Immature natural killer cell (primary cell): ENCODE measurements at regions not wholly inside any gene's neighbourhood (a gene's known extent, or its start where the extent isn't known, plus 50 kb on each side); places are given as distances from the start of the nearest gene placed in this dataset.

Experiments used
- DNase-seq, 3 donors: peaks; one replicate each; pipeline ENCODE4 v3.0.0; 2022; ENCODE audit warnings: mixed read lengths in 1 of 3
- H3K27ac Mint-ChIP-seq, 6 donors: one replicate each; pipeline ENCODE4 v1.8.0; 2020; ENCODE audit warnings: mixed read lengths in 6 of 6, mild to moderate bottlenecking in 5 of 6, inconsistent platforms in 4 of 6, moderate library complexity in 3 of 6
- H3K27me3 Mint-ChIP-seq, 3 donors: one replicate each; pipeline ENCODE4 v1.8.0; 2020 to 2021; ENCODE audit warnings: low read depth in 3 of 3, mild to moderate bottlenecking in 3 of 3, mixed read lengths in 3 of 3, moderate library complexity in 3 of 3, inconsistent platforms in 1 of 3
- H3K36me3 Mint-ChIP-seq, 3 donors: one replicate each; pipeline ENCODE4 v1.8.0; 2020; ENCODE audit warnings: mixed read lengths in 3 of 3, inconsistent platforms in 2 of 3, mild to moderate bottlenecking in 2 of 3
- H3K4me1 Mint-ChIP-seq, 2 donors: one replicate each; pipeline ENCODE4 v1.8.0; 2020; ENCODE audit warnings: inconsistent platforms in 2 of 2, mild to moderate bottlenecking in 2 of 2, mixed read lengths in 2 of 2, moderate library complexity in 1 of 2
- H3K4me3 Mint-ChIP-seq, 5 donors: one replicate each; pipeline ENCODE4 v1.8.0; 2020; ENCODE audit warnings: mild to moderate bottlenecking in 5 of 5, mixed read lengths in 5 of 5, inconsistent platforms in 3 of 5, moderate library complexity in 3 of 5
- H3K9me3 Mint-ChIP-seq, 6 donors: one replicate each; pipeline ENCODE4 v1.8.0; 2020; ENCODE audit warnings: mild to moderate bottlenecking in 6 of 6, mixed read lengths in 6 of 6, inconsistent platforms in 4 of 6, moderate library complexity in 3 of 6

DNA sequence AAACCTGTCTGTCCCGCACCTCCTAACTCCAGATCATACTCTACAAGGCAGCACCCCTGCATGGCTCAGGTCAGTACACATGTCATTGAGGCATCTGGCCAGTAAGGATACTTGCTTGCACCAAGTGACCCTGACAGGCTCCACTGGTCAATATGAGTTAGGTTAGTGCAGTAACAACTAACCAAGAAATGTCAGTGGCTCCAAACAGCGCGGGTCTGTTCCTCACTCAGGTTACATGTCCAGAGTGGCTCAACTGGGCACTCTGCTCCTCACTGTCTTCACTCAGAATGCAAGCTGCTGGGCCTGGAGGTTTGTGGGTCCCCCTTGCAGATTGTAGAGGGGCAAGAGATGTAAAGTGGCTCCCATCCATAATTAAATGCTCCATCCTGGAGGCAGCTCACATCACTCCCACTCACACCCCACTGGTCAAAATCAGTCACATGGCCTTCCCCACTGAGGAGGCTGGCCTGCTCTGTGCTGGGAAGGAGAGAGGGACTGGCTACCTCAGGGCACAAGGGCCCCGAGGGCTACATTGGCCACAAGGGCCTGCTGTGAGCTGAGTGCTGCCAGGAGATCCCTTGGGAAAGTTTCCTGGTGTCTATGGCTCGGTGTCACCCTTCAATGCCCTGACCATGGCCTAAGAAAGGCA, 109.1 kb upstream of the GDF10 start:
- H3K27ac Mint-ChIP-seq, result no peak overlapping the region
- no peaks in the 10 kb centered on the region for H3K36me3 Mint-ChIP-seq
- peaks cover 0 to 5% (median 0%) of the 10 kb centered on the region in 6 donors for H3K9me3 Mint-ChIP-seq
- H3K4me1 Mint-ChIP-seq, result no peaks in the 10 kb centered on the region
- no peak overlapping the region for H3K4me3 Mint-ChIP-seq
- DNase-seq, result no peak
- peaks cover 0 to 4% (median 4%) of the 10 kb centered on the region in 3 donors for H3K27me3 Mint-ChIP-seq

DNA sequence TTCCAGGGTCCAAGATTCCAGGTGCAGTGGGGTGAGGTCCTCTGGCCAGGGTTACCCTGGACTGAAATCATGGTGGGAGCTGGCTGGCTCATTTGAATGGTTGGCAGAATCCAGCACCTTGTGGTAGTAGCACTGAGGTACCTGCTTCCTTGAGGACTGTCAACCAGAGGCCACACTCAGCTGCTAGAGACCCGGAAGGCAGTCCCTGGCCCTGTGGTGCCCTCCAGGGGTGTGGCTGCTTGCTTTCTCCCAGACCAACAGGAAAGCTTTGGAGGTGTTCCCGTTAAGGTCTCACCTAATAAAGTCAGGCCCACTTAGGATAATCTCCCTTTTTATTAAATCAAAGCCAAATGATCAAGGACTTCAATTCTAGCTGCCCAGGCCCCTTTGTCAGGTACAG, 107.7 kb upstream of the GDF10 start:
- DNase-seq, result no peak
- peaks cover 0 to 7% (median 3%) of the 10 kb centered on the region in 3 donors for H3K27me3 Mint-ChIP-seq
- H3K4me3 Mint-ChIP-seq, result no peak overlapping the region
- no peak overlapping the region for H3K27ac Mint-ChIP-seq
- H3K9me3 Mint-ChIP-seq, result peaks cover 0 to 5% (median 0%) of the 10 kb centered on the region in 6 donors
- no peaks in the 10 kb centered on the region for H3K36me3 Mint-ChIP-seq
- H3K4me1 Mint-ChIP-seq, result no peaks in the 10 kb centered on the region

DNA sequence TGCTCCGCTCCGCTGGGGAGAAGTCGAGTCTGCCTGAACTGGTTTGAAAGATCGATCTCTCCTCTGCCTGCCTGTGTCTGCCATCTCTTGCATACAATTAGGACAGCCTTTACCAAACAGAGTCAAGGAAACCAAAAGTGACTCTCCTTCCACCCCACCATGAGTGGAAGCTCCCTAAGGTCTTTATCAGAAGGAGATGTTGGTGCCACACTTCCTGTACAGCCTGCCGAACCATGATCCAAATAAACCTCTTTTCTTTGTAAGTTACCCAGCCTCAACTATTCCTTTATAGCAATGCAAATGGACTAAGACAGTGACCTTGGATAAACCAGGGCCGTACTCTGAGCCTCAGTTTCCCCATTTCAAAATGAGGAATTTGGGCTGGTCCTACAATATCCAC, 106.3 kb upstream of the GDF10 start:
- H3K4me1 Mint-ChIP-seq, result no peaks in the 10 kb centered on the region
- H3K9me3 Mint-ChIP-seq, result peaks cover 0 to 5% (median 0%) of the 10 kb centered on the region in 6 donors
- H3K27ac Mint-ChIP-seq, result no peak overlapping the region
- H3K27me3 Mint-ChIP-seq, result peaks cover 0 to 5% (median 3%) of the 10 kb centered on the region in 3 donors
- no peak overlapping the region for H3K4me3 Mint-ChIP-seq
- H3K36me3 Mint-ChIP-seq, result no peaks in the 10 kb centered on the region
- DNase-seq, result no peak

DNA sequence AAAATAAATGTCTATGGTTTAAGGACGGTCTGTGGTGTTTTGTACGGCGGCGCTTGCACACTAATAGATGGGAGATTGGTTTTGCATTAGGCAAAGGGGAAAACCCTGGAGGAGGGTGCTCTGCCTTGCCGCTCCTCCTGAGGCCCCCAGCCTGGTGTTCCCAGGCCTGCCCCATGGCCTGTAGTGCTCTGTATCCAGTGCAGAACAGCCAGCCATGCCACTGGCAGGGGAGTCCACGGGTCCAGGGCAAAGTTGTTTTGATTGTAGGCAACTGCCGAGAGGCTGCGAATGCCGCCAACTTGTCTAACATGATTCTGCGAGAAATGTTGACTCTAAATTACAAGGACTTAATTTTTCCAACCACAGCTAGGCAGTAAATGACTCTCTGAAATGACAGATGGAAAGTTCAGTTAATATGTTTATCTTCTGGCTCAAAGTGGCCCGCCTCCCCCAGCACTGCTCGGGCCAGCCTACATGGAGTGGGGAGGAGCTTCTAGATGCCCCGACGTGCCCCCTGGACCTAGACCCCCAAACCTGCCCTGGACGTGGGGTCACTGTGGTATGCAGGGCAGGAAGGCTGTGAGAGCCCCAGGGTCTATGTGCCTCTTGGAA, 104.6 kb upstream of the GDF10 start:
- Mint-ChIP-seq H3K36me3 (no peaks in the 10 kb centered on the region), H3K27me3 (peaks cover 0 to 2% (median 0%) of the 10 kb centered on the region in 3 donors), H3K4me1 (no peaks in the 10 kb centered on the region), H3K4me3 (no peak overlapping the region), H3K9me3 (peaks cover 0 to 5% (median 0%) of the 10 kb centered on the region in 6 donors), H3K27ac (no peak overlapping the region)
- DNase-seq, result no peak

GRCh38 chr10:47196691-47197090, 103.3 kb upstream of the GDF10 start:
- H3K27me3 Mint-ChIP-seq, result peaks cover 0 to 2% (median 0%) of the 10 kb centered on the region in 3 donors
- peaks cover 0 to 5% (median 0%) of the 10 kb centered on the region in 6 donors for H3K9me3 Mint-ChIP-seq
- H3K27ac Mint-ChIP-seq, result no peak overlapping the region
- no peaks in the 10 kb centered on the region for H3K4me1 Mint-ChIP-seq
- H3K4me3 Mint-ChIP-seq, result no peak overlapping the region
- no peak for DNase-seq
- H3K36me3 Mint-ChIP-seq, result no peaks in the 10 kb centered on the region

- Mint-ChIP-seq H3K27ac (no peak overlapping the region), H3K4me3 (no peak overlapping the region), H3K27me3 (peaks cover 0 to 2% (median 0%) of the 10 kb centered on the region in 3 donors), H3K9me3 (peaks cover 0 to 5% (median 0%) of the 10 kb centered on the region in 6 donors), H3K36me3 (no peaks in the 10 kb centered on the region), H3K4me1 (no peaks in the 10 kb centered on the region)
- no peak for DNase-seq
These were observed 101.8 kb upstream of the GDF10 start for GRCh38 chr10:47198221-47198620.

DNA sequence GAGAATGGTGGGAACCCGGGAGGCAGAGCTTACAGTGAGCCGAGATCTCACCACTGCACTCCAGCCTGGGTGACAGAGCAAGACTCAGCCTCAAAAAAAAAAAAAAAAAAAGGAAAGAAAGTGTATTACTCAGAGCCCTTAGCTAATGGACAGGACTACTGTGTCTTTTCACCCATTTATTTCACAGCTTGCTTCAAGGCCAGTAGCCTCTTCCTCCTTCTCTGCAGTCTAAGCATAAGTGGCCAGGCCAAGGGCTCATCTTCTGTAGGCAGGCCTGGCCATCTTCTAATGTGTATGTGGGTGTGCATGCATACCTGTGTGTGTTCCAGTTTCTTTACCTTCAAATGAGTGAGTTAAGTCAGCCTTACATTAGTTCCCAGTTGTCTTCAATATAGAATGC, 94.8 kb upstream of the GDF10 start:
- Mint-ChIP-seq H3K27me3 (no peaks in the 10 kb centered on the region), H3K4me3 (no peak overlapping the region), H3K4me1 (peaks cover 13 to 20% of the 10 kb centered on the region in 2 donors)

DNA sequence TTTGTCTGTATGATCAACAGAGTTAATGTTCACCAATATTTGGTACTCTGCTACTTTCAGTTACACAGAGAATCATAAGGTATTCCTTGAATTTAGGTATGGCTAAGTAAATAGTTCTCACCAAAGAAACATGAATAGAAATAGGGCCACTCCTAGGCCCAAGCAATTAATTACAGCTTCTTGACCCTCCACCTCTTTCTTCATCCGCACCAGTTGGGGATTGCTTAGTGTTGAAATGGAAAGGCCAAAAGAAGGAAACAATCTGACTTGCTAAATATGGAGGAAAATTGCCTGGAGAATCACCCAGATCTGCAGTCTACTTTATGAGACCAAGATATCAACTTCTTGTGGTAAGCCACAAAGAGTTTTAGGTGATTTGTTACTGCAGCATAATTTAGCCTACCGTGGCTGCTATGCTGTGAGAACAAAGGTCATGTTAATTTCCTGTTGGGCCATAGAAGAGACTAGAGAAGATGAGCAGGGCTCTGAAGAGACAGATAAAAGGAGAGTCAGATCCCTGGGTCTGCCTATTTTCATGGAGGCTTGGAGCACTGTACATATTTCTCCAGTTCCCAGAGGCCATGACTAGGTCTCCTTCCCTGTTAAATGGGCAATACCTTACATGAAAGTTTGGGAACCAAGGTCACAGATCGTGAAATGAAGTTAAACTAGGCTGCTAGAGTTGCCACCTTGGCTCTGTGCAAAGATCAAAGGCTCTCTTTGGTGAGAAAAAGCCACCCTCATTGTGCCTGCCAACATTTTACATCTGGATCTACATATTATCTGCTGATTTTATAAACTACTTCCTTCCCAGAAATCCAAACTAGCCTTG, 93.3 kb upstream of the GDF10 start:
- peaks cover 13 to 20% of the 10 kb centered on the region in 2 donors for H3K4me1 Mint-ChIP-seq
- peaks cover 0 to 3% (median 0%) of the 10 kb centered on the region in 6 donors for H3K9me3 Mint-ChIP-seq
- no peaks in the 10 kb centered on the region for H3K27me3 Mint-ChIP-seq
- H3K27ac Mint-ChIP-seq, result no peak overlapping the region
- no peaks in the 10 kb centered on the region for H3K36me3 Mint-ChIP-seq
- no peak for DNase-seq
- no peak overlapping the region for H3K4me3 Mint-ChIP-seq

More for the DNA sequence above, 94.8 kb upstream of the GDF10 start:
- H3K9me3 Mint-ChIP-seq, result peaks cover 0 to 3% (median 0%) of the 10 kb centered on the region in 6 donors
- no peak overlapping the region for H3K27ac Mint-ChIP-seq
- no peaks in the 10 kb centered on the region for H3K36me3 Mint-ChIP-seq
- no peak for DNase-seq

- no peak for DNase-seq
- Mint-ChIP-seq H3K27ac (no peak overlapping the region), H3K4me1 (peaks cover 13 to 20% of the 10 kb centered on the region in 2 donors), H3K27me3 (peaks cover 0 to 3% (median 0%) of the 10 kb centered on the region in 3 donors), H3K4me3 (no peak overlapping the region), H3K9me3 (peaks cover 0 to 3% (median 0%) of the 10 kb centered on the region in 6 donors), H3K36me3 (no peaks in the 10 kb centered on the region)
These were observed 92.7 kb upstream of the GDF10 start for GRCh38 chr10:47207281-47207615.

DNA sequence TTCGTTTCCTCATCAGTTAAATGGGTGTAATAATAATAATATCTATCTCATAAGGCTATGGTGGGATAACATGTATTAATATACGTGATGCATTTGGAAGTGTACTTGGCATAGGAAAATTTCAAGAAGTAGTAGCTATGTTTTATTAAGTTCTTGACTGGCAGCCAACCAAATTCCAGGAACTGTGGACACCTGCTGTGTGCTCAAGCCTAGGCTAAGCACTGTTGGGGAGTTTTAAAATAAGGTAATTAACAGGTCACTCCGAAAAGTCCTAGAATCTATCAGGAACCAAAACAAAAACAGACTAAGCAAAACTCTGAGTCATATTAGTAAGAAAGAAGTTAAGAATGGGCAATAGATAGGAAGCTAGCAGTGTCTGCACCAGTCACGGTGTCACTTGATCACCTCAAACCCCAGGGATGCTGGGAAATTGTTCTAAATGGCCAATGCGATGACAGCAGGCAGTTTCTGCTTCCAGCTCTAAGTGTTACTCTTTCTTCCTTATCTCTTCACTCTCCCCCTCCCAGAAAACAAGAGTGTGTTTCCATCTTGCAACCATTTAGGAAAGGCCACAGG, 92.0 kb upstream of the GDF10 start:
- Mint-ChIP-seq H3K4me1 (peaks cover 13 to 20% of the 10 kb centered on the region in 2 donors), H3K27me3 (peaks cover 0 to 3% (median under 1%) of the 10 kb centered on the region in 3 donors), H3K9me3 (peaks cover 0 to 3% (median 0%) of the 10 kb centered on the region in 6 donors), H3K4me3 (no peak overlapping the region), H3K36me3 (no peaks in the 10 kb centered on the region), H3K27ac (no peak overlapping the region)
- DNase-seq, result no peak

DNA sequence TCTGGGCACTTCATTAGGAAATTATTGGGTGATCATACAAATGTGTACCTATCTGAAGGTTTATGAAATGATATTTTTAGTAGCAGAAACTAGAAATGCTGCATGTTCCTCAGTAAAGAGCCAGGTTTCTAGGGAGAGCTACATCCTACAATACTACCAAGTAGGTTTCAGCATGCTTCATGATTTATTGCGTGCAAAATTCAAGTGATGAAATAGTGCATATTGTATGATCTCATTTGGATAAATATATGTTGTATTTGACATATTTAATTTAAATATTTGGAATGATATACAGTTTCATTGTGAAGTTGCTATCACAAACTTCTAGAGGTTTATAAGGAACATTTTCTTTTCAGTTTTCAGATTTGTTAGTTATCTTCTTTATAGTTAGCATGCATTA, 90.5 kb upstream of the GDF10 start:
- peaks cover 0 to 3% (median 0%) of the 10 kb centered on the region in 6 donors for H3K9me3 Mint-ChIP-seq
- no peak overlapping the region for H3K4me3 Mint-ChIP-seq
- peaks cover 0 to 3% (median 3%) of the 10 kb centered on the region in 3 donors for H3K27me3 Mint-ChIP-seq
- peaks cover 13 to 20% of the 10 kb centered on the region in 2 donors for H3K4me1 Mint-ChIP-seq
- no peak overlapping the region for H3K27ac Mint-ChIP-seq
- DNase-seq, result no peak
- H3K36me3 Mint-ChIP-seq, result no peaks in the 10 kb centered on the region

- H3K9me3 Mint-ChIP-seq, result no peaks in the 10 kb centered on the region
- peaks cover 0 to 8% (median 3%) of the 10 kb centered on the region in 3 donors for H3K27me3 Mint-ChIP-seq
- no peaks in the 10 kb centered on the region for H3K4me1 Mint-ChIP-seq
These were observed 85.5 kb upstream of the GDF10 start for GRCh38 chr10:47214520-47214919.

DNA sequence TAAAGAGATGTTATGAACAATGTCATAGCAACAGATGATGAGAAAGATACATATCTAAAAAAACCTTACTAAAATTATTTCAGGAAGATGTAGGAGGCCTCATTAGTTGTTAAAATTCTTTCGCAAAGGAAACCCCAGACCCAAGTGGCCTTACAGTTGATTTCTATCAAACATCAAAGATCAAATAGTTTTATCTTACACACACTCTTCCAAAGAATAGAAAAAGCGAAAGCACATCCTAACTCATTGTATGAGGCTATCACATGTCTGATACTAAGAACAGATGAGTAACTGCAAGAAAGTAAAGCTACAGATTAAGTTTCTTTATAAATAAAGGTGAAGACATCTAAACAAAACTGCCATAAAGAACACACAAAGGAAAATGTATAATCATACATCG, 82.9 kb upstream of the GDF10 start:
- Mint-ChIP-seq H3K4me1 (no peaks in the 10 kb centered on the region), H3K27me3 (peaks cover 0 to 10% (median 2%) of the 10 kb centered on the region in 3 donors), H3K27ac (no peak overlapping the region), H3K36me3 (no peaks in the 10 kb centered on the region), H3K4me3 (no peak overlapping the region), H3K9me3 (no peaks in the 10 kb centered on the region)
- no peak for DNase-seq

More at GRCh38 chr10:47214520-47214919, 85.5 kb upstream of the GDF10 start:
- DNase-seq, result no peak
- Mint-ChIP-seq H3K4me3 (no peak overlapping the region), H3K36me3 (no peaks in the 10 kb centered on the region), H3K27ac (no peak overlapping the region)

GRCh38 chr10:47218803-47219202, 81.2 kb upstream of the GDF10 start:
- no peak for DNase-seq
- H3K27me3 Mint-ChIP-seq, result peaks cover 0 to 7% (median 2%) of the 10 kb centered on the region in 3 donors
- H3K4me3 Mint-ChIP-seq, result no peak overlapping the region
- H3K27ac Mint-ChIP-seq, result no peak overlapping the region
- H3K36me3 Mint-ChIP-seq, result no peaks in the 10 kb centered on the region
- H3K4me1 Mint-ChIP-seq, result no peaks in the 10 kb centered on the region
- no peaks in the 10 kb centered on the region for H3K9me3 Mint-ChIP-seq
